Choroid plexus epithelial cell (primary cell): ENCODE measurements at regions not wholly inside any gene's neighbourhood (a gene's known extent, or its start where the extent isn't known, plus 50 kb on each side); places are given as distances from the start of the nearest gene placed in this dataset.

Experiments used
- DNase-seq: peaks from one replicate; pipeline ENCODE4 v3.0.0-alpha.2; 2010; ENCODE audit warnings: low read depth
- H3K4me3 ChIP-seq: 2 replicates; pipeline ENCODE4 v1.5.1; 2011; ENCODE audit warnings: low read depth, mild to moderate bottlenecking, control low read depth, low read length, moderate library complexity
- TF ChIP-seq, protein P1 (sequence below): conservative IDR thresholded peaks from 2 replicates; pipeline ENCODE4 v1.5.1; 2011; ENCODE audit warnings: low read depth, mild to moderate bottlenecking, control low read depth, inconsistent platforms, low read length, moderate library complexity

DNA sequence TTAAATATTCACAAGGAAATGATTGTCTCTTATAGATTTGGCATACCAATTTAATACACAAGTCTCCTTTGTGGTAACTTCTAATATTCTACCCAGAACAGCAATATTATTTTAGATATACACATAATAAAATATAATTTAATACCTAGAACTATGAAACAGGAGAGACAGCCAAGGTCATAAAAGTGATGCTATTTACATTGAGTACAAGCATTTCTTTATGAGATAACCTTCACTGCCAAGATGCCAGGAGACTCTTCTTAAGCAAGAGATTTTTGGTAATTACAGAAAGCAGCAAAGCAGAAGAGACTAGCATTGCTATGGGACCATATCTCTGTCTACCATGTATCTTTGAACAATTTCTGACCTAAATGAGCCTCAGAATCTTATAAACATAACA, 764.6 kb upstream of the GHITM start:
- no peak for DNase-seq
- no peak overlapping the region for H3K4me3 ChIP-seq
- TF ChIP-seq, protein P1, sequence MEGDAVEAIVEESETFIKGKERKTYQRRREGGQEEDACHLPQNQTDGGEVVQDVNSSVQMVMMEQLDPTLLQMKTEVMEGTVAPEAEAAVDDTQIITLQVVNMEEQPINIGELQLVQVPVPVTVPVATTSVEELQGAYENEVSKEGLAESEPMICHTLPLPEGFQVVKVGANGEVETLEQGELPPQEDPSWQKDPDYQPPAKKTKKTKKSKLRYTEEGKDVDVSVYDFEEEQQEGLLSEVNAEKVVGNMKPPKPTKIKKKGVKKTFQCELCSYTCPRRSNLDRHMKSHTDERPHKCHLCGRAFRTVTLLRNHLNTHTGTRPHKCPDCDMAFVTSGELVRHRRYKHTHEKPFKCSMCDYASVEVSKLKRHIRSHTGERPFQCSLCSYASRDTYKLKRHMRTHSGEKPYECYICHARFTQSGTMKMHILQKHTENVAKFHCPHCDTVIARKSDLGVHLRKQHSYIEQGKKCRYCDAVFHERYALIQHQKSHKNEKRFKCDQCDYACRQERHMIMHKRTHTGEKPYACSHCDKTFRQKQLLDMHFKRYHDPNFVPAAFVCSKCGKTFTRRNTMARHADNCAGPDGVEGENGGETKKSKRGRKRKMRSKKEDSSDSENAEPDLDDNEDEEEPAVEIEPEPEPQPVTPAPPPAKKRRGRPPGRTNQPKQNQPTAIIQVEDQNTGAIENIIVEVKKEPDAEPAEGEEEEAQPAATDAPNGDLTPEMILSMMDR, result no peak

DNA sequence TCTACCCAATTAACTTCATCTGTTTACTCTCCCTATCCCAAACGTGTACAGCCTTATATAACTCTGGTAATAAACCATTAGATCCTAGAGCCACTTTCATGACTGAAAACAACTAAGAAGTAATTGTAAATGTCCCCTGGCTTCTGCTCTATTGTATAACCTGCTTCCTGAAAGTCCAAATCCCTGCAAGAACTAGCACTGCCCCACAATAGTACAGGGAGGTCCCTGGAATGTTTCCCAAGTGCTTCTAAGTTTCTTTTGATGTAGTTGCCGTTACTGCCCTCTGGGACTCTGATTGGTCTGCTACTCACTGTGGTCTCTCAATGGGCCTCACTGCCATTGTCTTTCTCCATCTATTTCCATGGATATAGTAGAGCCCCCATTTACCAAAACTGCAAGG, 764.0 kb upstream of the GHITM start:
- DNase-seq, result no peak
- TF ChIP-seq, protein P1, result no peak
- H3K4me3 ChIP-seq, result no peak overlapping the region

DNA sequence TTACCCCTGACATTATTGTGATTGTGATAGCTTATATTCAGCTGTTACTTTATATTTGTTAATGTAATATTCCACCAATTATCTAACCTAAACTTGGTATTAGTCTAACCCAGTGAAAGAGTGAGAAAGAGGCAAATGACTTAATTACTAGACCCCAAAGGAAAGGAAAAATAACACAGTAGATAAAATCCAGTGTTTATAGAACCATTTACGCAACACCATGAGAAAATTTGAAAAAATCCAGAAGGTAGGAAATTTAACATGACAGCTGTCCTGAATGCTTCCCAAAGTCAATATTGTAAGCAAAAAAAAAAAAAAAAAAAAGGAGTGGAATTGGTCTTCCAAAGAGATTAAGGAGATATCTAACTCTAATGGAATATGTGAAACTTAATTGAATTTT, 741.5 kb upstream of the GHITM start:
- DNase-seq, result no peak
- no peak overlapping the region for H3K4me3 ChIP-seq
- TF ChIP-seq, protein P1, result no peak

DNA sequence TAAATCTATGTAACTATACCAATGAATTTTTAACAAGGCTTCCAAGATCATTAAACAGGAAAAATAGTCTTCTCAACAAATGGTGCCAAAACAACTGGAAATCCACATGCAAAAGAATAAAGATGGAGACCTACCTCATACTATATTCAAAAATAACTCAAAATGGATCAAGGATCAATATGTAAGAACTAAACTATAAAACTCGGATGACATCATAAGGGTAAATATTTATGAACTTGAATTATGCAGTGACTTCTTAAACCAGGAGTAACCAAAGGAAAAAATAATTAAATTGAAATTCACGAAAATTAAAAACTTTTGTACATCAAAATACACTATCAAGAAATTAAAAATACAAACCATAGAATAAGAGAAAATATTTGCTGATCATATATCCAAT, 728.7 kb upstream of the GHITM start:
- no peak overlapping the region for H3K4me3 ChIP-seq
- TF ChIP-seq, protein P1, result no peak
- no peak for DNase-seq

DNA sequence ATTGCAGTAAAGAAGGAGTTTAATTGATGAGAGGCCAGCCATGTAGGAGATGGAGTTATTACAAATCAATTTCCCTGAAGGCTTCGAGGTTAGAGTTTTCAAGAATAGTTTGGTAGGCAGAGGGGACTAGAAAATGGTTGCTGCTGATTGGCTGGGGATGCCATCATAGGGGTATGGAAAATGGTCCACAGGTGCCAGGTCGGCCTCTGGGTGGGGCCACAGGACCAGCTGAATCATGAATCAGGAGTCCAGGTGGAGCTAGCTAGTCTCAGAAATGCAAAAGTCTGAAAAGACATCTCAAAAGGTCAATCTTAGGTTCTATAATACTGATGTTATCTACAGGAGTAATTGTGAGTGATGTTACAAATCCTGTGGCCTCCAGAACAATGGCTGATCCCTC, 714.0 kb upstream of the GHITM start:
- TF ChIP-seq, protein P1, result no peak
- H3K4me3 ChIP-seq, result no peak overlapping the region
- no peak for DNase-seq

DNA sequence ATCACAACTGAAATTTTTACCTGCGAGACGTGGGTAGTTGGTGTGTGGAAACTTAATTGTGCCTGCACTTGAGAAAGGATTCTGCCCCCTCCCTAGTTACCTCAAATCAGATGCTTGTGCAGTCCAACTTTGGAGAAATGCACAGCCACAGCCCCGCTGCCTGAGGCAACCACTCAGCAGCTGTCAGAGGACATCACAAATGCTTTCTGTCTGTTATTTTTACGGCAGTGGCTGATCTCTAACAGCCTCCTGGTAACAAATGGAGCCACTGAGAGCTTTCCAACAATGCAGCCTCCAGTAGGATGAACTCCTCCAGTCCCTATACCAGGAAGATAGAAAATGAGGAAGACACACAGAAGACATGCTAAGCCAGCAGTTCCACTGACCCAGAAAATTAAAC, 712.2 kb upstream of the GHITM start:
- TF ChIP-seq, protein P1, result no peak
- no peak for DNase-seq
- no peak overlapping the region for H3K4me3 ChIP-seq

DNA sequence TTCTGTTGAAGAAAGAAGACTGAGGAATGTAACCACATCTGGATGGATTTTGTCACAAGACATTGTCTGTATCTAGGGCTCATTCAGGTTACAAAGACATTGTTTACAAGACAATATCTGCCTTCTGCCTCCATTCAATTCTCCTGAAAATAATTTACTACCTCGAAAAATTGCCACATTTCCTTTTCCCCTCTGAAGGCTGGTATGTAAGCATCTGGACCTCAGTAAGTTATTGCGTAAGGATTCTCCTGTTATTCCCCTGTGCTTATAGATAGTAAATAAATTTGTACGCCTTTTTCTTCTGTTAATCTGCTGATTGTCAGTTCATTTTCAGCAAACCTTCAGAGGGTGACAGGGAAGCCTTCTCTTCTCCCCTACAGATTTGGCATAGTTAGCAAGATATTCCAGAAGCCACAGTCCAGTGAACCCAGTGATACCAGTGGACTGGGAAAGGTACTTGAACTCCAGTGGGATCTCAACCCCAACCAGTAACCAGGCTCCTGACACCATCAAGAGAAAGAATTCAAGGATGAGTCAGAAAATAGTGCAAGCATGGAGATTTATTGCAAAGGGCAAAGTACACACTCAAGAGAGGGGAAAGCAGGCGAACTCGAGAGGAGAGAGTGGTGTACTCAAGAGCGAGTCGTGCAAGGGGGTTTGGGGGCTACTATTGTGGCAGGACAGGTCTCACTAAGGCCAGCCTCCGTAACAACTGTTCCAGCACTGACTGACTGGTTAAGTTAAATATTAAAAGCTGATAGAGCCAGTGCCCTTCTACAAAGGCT, 706.9 kb upstream of the GHITM start:
- no peak for DNase-seq
- TF ChIP-seq, protein P1, result no peak
- no peak overlapping the region for H3K4me3 ChIP-seq
